Caco-2 (cell line): ENCODE measurements at regions not wholly inside any gene's neighbourhood (a gene's known extent, or its start where the extent isn't known, plus 50 kb on each side); places are given as distances from the start of the nearest gene placed in this dataset.

Experiments
- BruUV-seq: library from RNA; stranded (reverse); fragments of 400-500 nt; replicated peaks from 2 replicates; lab custom pipeline; 2021; lab: Mats Ljungman, UMichigan
- CTCF ChIA-PET: fragments of 300-600 bp; sonication (Branson Sonifier 250); formaldehyde crosslinking; loops from one replicate; lab custom pipeline; 2022; ENCODE audit warnings: antibody characterized with exemption; lab: Charles Lee
- POLR2A ChIA-PET: fragments of 300-600 bp; sonication (Branson Sonifier 250); formaldehyde crosslinking; loops from one replicate; lab custom pipeline; 2022; ENCODE audit warnings: antibody characterized with exemption; lab: Charles Lee
- DNase-seq, 2 experiments: peaks; one replicate each; pipeline versions ENCODE4 v3.0.0 to v3.0.0-alpha.2; 2020 to 2022
- H3K27me3 ChIP-seq: replicated peaks from 2 replicates; pipeline ENCODE4 v1.6.0; 2011; ENCODE audit warnings: low read length; ENCODE audit not compliant: control insufficient read depth, insufficient read depth
- H3K36me3 ChIP-seq: 2 replicates; pipeline ENCODE4 v1.5.1; 2011; ENCODE audit warnings: low read length; ENCODE audit not compliant: control insufficient read depth, insufficient read depth
- H3K4me1 ChIP-seq: fragments of 250-450 bp; sonication (Bioruptor Pico); 2 replicates; pipeline ENCODE4 v1.5.1; 2020; ENCODE audit warnings: mild to moderate bottlenecking
- H3K4me3 ChIP-seq: 2 replicates; pipeline ENCODE4 v1.5.1; 2011; ENCODE audit warnings: low read depth, mild to moderate bottlenecking, control low read depth, low read length
- H3K9me3 ChIP-seq: fragments of 250-450 bp; sonication (Bioruptor Pico); 2 replicates; pipeline ENCODE4 v1.5.1; 2020; ENCODE audit warnings: mild to moderate bottlenecking, moderate library complexity
- H3K27ac Mint-ChIP-seq: one replicate; pipeline ENCODE4 v1.8.0; 2022; ENCODE audit warnings: mixed read lengths; ENCODE audit not compliant: unreplicated experiment
- H3K27me3 Mint-ChIP-seq: one replicate; pipeline ENCODE4 v1.8.0; 2022; ENCODE audit warnings: mixed read lengths; ENCODE audit not compliant: insufficient read depth, unreplicated experiment
- H3K36me3 Mint-ChIP-seq: one replicate; pipeline ENCODE4 v1.8.0; 2022; ENCODE audit warnings: mild to moderate bottlenecking, mixed read lengths; ENCODE audit not compliant: insufficient read depth, unreplicated experiment
- H3K4me1 Mint-ChIP-seq: one replicate; pipeline ENCODE4 v1.8.0; 2022; ENCODE audit warnings: low read depth, mixed read lengths; ENCODE audit not compliant: unreplicated experiment
- H3K4me3 Mint-ChIP-seq: one replicate; pipeline ENCODE4 v1.8.0; 2022; ENCODE audit warnings: mild to moderate bottlenecking, moderate library complexity, mixed read lengths; ENCODE audit not compliant: unreplicated experiment
- H3K9me3 Mint-ChIP-seq: one replicate; pipeline ENCODE4 v1.8.0; 2022; ENCODE audit warnings: mixed read lengths; ENCODE audit not compliant: unreplicated experiment
- intact Hi-C: fragments of 100-400 bp; cut with micrococcal nuclease; formaldehyde crosslinking; loops from one replicate; pipeline ENCODE4 v1.10.0; 2022; ENCODE audit not compliant: unreplicated experiment
- TF ChIP-seq, protein P1 (sequence below), 2 experiments: fragments of 200-600 bp in 1 of 2; IDR thresholded peaks; 1 replicate in 1 of 2; 2 replicates in 1 of 2; pipeline versions ENCODE4 v1.5.1 to v1.8.0; 2011 to 2022; ENCODE audit warnings: antibody characterized with exemption in 1 of 2, control low read depth in 1 of 2, inconsistent platforms in 1 of 2, low read depth in 1 of 2, low read length in 1 of 2, mild to moderate bottlenecking in 1 of 2, moderate library complexity in 1 of 2; ENCODE audit not compliant: insufficient read depth in 1 of 2, severe bottlenecking in 1 of 2, unreplicated experiment in 1 of 2

DNA sequence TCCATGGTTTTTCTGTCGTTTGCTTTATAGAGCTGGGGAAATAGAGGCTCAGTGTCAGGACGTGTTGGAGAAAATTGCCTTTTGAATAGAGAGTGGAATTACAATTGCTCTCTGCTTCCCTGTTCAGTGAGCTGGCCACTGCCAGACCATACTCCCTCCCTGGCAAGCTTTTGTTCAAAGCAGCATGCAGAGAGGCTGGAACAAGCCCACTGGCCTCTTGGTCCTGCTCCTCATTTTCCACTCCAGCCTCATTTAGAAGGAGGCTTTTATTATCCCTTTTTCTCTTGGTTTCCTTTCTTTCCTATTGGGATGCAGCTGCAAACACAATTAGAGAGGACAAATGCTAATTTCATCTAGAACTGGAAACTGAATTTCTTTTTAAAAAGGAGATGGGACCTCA, 302.2 kb upstream of the PODXL start:
- CTCF ChIA-PET, result interaction anchor here (0.6 to 2.5 kb wide), 16 partner anchors 9 to 393 kb away, joined by 3 to 22 read pairs (median 4); no protein-coding TSS in a partner anchor
- no peaks in the 10 kb centered on the region for H3K4me1 ChIP-seq
- Mint-ChIP-seq H3K4me1 (no peaks in the 10 kb centered on the region), H3K4me3 (no peak overlapping the region), H3K9me3 (peaks cover 20% of the 10 kb centered on the region), H3K27ac (no peak overlapping the region), H3K36me3 (no peaks in the 10 kb centered on the region), H3K27me3 (peaks cover 5% of the 10 kb centered on the region)
- H3K9me3 ChIP-seq, result peaks cover 9% of the 10 kb centered on the region
- intact Hi-C loops, result loop anchor here (2.0 kb wide), 1 partner anchor 170 kb away; no protein-coding TSS in a partner anchor
- TF ChIP-seq, protein P1, sequence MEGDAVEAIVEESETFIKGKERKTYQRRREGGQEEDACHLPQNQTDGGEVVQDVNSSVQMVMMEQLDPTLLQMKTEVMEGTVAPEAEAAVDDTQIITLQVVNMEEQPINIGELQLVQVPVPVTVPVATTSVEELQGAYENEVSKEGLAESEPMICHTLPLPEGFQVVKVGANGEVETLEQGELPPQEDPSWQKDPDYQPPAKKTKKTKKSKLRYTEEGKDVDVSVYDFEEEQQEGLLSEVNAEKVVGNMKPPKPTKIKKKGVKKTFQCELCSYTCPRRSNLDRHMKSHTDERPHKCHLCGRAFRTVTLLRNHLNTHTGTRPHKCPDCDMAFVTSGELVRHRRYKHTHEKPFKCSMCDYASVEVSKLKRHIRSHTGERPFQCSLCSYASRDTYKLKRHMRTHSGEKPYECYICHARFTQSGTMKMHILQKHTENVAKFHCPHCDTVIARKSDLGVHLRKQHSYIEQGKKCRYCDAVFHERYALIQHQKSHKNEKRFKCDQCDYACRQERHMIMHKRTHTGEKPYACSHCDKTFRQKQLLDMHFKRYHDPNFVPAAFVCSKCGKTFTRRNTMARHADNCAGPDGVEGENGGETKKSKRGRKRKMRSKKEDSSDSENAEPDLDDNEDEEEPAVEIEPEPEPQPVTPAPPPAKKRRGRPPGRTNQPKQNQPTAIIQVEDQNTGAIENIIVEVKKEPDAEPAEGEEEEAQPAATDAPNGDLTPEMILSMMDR (IDR thresholded peaks at IDR 0.05; ENCODE audit: insufficient read depth in 1 of 2, low read depth in 1 of 2, low read length in 1 of 2, severe bottlenecking in 1 of 2, unreplicated experiment in 1 of 2), result no peak
- POLR2A ChIA-PET, result no interaction called here
- no peaks in the 10 kb centered on the region for H3K36me3 ChIP-seq
- no peak for DNase-seq
- H3K4me3 ChIP-seq, result no peak overlapping the region
- no TSS peak for BruUV-seq
- no peaks in the 10 kb centered on the region for H3K27me3 ChIP-seq

DNA sequence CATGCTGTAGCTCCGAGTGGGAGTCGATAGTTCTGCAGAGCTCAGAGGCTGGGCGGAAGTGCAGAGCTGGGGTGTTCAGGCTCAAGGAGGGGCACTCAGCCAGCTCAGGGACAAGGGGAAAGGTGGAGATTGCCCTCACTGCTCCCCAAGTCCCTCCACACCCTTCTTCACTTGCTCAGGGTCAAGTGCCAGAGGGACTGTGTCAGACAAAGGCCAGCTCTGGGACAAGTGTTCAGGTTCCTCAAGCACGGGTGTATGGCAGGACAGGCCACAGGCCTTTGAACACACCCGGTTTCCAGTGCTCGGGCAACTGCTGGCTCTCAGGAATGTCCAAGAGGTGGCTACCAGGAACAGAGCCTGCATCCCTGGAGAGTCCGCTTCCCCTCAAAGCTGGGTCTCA, 293.0 kb upstream of the PODXL start:
- Mint-ChIP-seq H3K27me3 (peaks cover 5% of the 10 kb centered on the region), H3K27ac (no peak overlapping the region), H3K4me1 (no peaks in the 10 kb centered on the region), H3K36me3 (peaks cover 5% of the 10 kb centered on the region), H3K9me3 (peaks cover 11% of the 10 kb centered on the region), H3K4me3 (no peak overlapping the region)
- intact Hi-C loops, result no loop called here
- no peak overlapping the region for H3K4me3 ChIP-seq
- TF ChIP-seq, protein P1 (IDR thresholded peaks at IDR 0.05; ENCODE audit: insufficient read depth in 1 of 2, low read depth in 1 of 2, low read length in 1 of 2, severe bottlenecking in 1 of 2, unreplicated experiment in 1 of 2), result no peak
- POLR2A ChIA-PET, result no interaction called here
- no peak for DNase-seq
- H3K36me3 ChIP-seq, result no peaks in the 10 kb centered on the region
- no peaks in the 10 kb centered on the region for H3K27me3 ChIP-seq
- no TSS peak for BruUV-seq
- CTCF ChIA-PET, result no interaction called here
- peaks cover 7% of the 10 kb centered on the region for H3K9me3 ChIP-seq
- no peaks in the 10 kb centered on the region for H3K4me1 ChIP-seq

DNA sequence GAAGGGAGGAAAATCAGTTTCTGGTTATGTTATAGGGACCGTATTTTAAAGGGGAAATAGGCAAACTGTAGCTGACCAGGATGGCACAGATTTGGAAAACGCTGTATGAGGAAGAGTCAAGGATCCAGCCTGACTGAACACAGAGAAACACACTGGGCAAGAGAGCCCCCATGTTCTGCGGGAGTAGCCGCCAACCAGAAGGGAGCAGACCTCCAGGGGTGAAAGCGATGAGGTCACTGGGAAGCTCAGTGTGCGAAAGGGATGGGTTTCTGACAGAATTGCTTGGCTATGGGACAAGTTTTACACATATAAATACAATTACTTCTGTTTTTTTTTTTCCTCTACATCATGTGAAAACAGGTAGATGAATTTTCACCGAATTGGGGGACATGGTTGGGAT, 291.6 kb upstream of the PODXL start:
- no peaks in the 10 kb centered on the region for H3K27me3 ChIP-seq
- no peaks in the 10 kb centered on the region for H3K9me3 Mint-ChIP-seq

More for the DNA sequence above, 291.6 kb upstream of the PODXL start:
- BruUV-seq, result no TSS peak
- Mint-ChIP-seq H3K4me1 (no peaks in the 10 kb centered on the region), H3K27me3 (peaks cover 9% of the 10 kb centered on the region), H3K4me3 (no peak overlapping the region), H3K36me3 (peaks cover 5% of the 10 kb centered on the region), H3K27ac (no peak overlapping the region)
- Histone ChIP-seq H3K4me1 (no peaks in the 10 kb centered on the region), H3K9me3 (no peaks in the 10 kb centered on the region), H3K4me3 (no peak overlapping the region), H3K36me3 (no peaks in the 10 kb centered on the region)
- CTCF ChIA-PET, result interaction anchor here (1.5 kb wide), 1 partner anchor 11 kb away, joined by 4 read pairs; no protein-coding TSS in a partner anchor
- DNase-seq, result no peak
- TF ChIP-seq, protein P1 (IDR thresholded peaks at IDR 0.05; ENCODE audit: insufficient read depth in 1 of 2, low read depth in 1 of 2, low read length in 1 of 2, severe bottlenecking in 1 of 2, unreplicated experiment in 1 of 2), result no peak
- POLR2A ChIA-PET, result no interaction called here
- intact Hi-C loops, result no loop called here
